Activated effector memory CD4-positive, alpha-beta T cell treated with anti-CD3 and anti-CD28 coated beads, Interleukin-2, amount 50 U/mL, for 16 hours (primary cell): ENCODE measurements at regions not wholly inside any gene's neighbourhood (a gene's known extent, or its start where the extent isn't known, plus 50 kb on each side); places are given as distances from the start of the nearest gene placed in this dataset.

ENCODE experiments used
- DNase-seq: peaks from one replicate; pipeline ENCODE4 v3.0.0-alpha.2; 2020

DNA sequence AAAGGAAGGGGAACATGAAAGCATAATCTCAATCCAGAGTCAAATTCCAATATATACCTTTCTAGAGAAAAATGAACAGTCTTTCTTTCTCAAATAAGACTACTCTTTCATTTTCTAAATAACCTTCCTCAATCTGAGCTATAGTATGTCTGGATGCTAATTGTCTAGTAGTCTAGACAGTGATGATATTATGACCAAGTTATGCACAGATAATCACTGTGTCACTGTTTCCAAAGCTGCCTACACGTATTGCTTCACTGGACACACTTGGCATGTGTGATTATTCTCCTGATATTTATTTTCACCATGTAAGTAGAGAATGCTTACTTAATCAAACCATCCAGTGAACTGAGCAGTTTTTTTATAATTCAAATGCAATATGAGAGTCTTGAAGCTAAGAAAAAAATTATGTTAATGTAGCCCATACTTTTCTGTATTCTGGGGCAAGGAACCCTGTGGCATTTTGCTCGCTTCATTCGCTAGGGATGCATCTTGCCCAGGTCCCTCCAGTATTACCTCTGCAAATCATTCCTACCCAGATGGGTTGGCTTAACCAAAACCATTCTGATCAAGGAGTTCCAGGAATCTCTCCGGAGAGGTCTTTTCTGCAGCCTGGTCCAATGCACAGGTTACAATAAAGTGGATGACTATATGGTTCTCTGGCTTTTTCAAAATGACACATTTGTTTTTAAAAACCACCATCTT lies 303.1 kb upstream of the RUNX1 start:
- DNase-seq = no peak

- no peak for DNase-seq
Observed at GRCh38 chr21:35351434-35351833, 302.3 kb upstream of the RUNX1 start.

GRCh38 chr21:35350965-35351364 lies 301.9 kb upstream of the RUNX1 start:
- no peak for DNase-seq

DNA sequence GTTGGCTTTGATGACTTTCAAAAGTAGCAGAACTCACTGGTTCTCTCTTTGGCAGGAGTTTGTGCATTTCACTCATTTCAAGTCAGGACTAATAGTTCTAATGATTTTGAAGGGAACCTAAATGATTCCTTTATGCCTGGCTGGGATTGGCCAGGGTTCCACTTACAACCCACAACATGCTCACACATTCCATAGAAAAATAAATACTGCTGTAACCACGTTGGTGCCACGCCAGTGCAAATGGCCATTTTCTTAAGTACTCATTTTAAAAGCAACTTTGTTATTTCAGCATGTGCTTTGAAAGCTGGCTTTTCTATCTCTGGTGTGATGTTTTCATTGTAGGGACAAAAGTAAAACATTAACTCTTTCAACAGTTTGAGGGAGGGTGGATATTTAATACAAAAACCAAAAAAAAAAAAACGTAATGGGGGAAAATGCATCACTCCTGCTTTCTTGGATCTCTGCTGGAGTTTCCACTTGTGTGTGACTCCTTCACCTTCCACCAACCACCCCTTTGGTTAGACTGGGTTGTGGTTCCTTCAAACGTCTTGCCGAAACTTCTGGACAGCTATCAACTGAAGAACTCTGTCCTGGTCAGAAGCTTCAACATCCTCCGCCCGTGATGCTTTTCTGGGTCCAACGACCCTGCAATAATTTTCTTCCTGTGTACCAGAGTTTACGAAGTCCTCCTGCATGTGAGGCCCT lies 300.4 kb upstream of the RUNX1 start:
- DNase-seq = no peak

DNA sequence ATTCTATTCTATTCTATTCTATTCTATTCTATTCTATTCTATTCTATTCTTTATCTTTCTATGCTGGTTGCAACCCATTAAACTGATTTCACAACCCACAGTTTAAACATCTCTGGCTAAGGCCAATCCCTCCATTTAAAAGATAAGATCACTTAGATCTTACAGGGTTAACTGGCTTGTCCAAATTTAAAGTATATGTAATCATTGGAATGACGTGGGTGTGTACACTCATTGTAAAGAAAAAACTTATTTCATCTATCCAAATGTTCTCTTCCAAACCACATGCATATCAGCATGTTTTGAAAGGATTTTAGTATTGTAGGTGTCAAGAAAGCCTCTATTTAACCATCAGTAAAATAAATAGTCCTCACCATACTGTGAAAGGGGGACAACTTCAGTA lies 299.6 kb upstream of the RUNX1 start:
- DNase-seq = no peak

GRCh38 chr21:35346697-35347096 lies 297.6 kb upstream of the RUNX1 start:
- DNase-seq = no peak

DNA sequence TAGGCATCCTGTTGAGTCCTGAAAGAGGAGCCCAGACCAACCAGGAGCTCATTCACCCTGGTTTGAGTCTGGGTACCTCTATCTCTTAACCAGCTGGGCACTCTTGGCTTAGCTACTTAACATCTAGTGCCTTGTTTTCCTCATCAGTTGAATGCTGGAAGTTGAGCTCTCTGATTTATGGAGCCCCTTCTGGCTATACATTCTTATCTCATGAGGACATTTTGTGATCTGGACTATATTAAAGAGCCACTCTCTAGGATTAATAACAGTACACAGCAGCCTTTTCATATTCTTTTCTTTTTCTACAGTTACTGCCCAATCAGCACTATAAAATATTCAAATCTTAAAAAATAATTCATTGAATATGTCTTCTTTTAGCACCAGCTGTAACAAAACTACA lies 296.9 kb upstream of the RUNX1 start:
- no peak for DNase-seq

- no peak for DNase-seq
Observed at GRCh38 chr21:35344582-35344981, 295.5 kb upstream of the RUNX1 start.

- DNase-seq = no peak
Observed at GRCh38 chr21:35343046-35343819, 294.1 kb upstream of the RUNX1 start.

GRCh38 chr21:35342440-35342839 lies 293.3 kb upstream of the RUNX1 start:
- DNase-seq = no peak

DNA sequence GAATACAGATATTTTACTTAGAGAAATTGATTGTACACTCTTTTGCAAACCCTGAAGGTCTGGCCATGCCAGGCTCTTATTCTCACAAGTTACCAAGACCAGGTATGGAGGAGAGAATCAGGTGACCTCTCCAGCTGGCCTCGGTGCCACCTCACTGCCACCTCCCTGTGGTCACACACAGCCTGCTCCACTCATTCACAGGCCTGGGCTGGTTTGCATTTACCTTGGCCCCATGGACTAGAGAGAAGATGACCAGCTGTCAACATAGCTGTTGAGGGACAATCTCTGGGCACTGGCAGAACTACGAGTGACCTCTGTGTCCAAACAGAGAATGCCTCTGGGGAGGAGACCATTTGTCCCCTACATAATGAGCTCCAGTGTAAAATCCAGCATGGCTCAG lies 291.2 kb upstream of the RUNX1 start:
- DNase-seq = no peak

DNA sequence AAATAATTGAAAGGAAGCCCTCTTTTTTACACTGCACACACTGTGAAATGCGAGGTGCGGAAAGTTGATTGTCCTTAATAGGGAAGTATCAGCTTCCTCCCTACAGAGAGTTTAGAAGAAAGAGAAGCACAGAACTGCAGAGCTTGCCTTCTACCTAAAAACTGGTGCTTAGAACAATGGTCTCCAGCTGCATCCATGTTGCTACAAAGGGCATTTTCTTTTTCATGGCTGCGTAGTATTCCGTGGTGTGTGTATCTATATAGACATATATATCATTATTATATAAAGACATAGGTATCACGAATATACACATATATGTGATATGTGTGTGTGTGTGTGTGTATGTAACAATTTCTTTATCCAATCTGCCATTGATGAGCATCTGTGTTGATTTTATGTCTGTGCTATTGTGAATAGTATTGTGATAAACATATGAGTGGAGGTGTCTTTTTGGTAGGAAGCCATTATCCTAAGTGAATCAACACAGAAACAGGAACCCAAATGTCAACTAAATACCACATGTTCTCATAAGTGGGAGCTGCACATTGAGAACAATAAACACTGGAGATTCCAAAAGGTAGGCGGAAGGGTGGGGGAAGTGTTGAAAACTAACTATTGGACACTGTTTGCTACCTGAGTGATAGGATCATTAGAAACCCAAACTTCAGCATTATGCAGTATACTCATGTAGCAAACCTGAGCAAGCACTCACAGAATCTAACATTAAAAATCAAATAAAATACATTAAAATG lies 290.0 kb upstream of the RUNX1 start:
- no peak for DNase-seq

GRCh38 chr21:35338281-35338680 lies 289.2 kb upstream of the RUNX1 start:
- DNase-seq = no peak

- DNase-seq = no peak
Observed at GRCh38 chr21:35337573-35337972, 288.5 kb upstream of the RUNX1 start.

GRCh38 chr21:35336534-35336933 lies 287.4 kb upstream of the RUNX1 start:
- no peak for DNase-seq

DNA sequence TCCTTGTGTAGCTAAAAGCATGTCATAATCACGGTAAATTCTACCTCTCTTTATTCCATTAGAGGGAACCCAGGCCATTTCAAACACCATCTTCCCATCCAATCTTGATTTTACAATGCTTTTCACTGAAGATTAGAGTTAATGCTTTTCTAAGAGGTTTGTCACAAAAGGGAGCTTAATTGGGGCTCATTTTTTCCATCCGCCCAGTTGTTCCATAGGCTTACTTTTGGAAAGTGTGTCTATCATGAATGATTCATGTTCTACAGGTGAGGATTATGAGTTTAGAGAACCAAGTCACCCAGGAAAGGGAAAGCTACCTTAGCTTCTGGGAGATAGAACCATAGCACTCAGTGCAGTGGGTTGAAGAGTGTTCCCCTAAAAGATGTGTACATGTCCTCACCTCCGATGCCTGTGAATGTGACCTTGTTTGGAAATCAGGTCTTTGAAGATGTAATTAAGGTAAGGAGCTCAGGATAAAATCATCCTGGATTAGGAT lies 286.9 kb upstream of the RUNX1 start:
- no peak for DNase-seq

DNA sequence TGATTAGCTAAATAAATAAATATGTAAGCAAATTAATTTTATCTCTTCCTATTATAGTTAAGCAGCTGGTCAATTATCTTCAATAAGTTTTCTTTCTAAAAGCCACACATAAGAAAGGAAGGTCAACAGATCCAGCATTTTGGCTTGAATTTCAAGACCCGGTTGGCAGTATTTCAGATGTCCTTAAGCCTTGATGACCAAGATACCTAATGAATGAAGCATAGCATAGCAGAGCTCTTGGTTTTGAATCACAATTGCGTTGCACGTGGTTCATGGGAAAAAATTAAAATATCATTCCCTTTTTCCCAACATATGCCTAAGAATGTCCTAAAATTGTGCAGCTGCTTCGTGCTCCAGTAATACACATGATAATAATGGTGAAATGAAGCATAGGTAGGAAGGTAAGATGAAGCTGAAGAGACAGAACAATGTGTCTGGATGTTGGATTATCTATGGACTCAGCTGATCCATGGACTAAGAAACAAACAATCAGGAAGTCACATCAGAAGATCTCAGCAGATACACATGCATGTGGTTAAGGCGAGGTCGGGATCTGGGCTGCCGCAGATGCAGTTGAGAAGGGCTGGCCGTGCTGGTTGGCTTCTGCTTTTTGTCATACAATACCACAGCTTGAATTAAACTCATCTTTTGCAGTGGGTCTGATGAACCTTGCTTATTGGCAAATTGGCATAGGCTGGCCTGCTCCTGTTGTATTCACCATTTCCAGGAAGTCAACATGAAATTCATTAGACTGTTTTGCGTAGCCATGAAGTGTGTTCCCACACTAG lies 284.9 kb upstream of the RUNX1 start:
- no peak for DNase-seq

DNA sequence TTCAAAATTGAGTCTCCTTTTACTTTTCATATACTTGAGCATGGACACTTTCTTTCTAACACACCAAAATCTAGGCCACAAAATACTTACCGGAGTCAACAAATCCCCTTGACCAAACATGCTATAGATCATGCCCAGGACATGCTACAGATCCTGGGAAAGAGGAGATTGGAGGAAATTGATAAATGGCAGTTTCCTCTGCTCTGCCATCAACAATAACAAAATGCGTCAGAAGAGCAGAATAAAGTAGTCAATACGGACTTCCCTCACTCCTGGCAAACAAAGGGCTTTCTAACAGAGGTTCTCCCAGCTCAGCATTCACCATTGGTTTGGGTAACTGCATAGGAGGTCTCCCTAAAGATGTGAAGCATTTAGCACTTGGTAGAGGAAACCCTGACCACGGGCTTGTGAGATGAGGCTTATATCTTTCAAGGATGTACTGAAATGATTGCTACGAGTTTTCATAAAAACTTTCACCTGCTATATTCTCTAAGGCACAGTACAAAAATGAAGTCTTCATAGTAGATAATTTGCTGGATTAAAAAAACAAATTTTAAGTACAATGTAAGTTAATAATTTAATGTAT lies 283.8 kb upstream of the RUNX1 start:
- no peak for DNase-seq

DNA sequence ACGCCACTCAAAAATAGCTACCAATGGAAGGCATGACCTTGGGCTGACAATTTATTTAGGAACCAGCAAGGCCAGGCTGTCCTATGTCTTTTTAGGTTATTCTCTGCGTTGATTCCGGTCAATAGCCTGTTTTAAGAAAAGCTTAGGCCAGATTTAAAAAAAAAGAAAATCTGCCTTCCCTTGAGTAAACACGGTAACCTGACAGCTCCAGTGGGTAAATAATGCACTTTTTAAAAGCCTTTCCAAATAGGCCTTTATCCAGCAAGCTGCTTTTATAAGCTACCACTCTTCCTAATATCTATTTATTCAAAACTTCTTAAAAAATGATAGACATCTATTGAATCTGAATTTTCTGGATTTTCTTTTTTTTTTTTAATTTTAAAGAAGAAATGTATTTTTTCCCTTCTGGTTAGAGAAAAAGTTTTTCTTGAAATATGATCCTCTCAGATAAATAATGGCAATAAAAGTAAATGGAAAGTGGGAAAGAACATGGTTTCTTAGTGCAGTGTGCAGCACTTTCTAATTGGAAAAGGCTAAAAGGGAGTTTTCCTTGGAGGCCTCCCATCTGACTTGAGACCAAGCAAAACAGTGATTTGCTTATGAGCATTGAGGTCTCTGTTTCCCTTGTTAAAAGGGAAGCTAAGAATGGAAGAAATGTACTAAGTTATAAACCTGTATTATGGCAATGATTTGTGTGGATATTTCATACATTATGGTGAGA lies 281.0 kb upstream of the RUNX1 start:
- no peak for DNase-seq

DNA sequence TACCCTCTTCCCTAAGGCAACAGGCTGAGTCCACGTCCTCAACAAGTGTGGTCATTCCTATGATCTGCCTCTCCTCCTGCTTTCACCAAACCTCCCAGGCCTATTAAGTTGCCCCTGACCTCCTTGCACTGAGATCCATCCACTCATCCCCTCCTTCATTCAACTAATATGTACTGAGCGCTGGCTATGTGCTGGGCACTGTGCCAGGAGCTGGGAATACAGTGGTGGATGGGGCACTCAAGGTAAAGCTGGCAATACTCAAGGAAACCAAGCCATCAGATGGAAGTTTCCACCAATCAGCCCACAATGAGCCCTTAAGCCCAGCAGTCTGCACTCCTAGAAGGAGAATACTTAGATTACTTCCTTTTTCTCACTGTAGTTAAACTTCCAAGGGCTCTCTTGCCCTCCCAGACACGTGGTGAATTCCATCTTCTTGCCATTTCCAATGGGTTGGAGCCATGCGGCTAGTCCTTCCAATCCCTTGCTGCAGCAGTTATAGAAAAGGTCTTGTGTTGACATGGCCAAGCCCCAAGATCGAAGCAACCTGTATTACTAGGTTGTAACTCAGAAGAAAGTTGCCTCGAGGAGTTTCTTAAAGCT lies 279.9 kb upstream of the RUNX1 start:
- no peak for DNase-seq

DNA sequence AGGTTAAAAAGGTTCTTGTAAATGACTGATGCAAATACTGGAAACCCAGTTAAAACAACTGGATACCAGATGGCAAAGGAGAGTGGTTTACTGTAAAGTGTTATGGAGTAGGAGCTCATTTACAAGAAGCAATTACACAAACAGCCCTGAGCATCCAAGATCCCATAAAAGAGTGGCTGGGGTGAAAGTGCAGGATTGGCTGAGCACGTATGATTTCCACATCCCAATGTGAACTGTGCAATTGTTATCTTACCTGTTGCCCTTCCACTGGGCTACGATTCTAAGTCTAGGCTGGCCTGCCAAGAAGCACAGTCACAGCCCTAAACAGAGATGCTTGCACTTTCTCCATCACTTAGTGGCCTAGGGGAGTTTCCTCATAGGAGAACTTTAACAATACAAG lies 277.6 kb upstream of the RUNX1 start:
- no peak for DNase-seq
